Heart left ventricle (tissue), 16 donors: ENCODE measurements at regions not wholly inside any gene's neighbourhood (a gene's known extent, or its start where the extent isn't known, plus 50 kb on each side); places are given as distances from the start of the nearest gene placed in this dataset.

ENCODE experiments used
- ATAC-seq, 4 donors: fragments of 200-7000 bp; cut with Tn5 transposase; one replicate each; pipeline ENCODE4 v1.9.1; 2020 to 2022; ENCODE audit warnings: moderate library complexity in 4 of 4, mild to moderate bottlenecking in 3 of 4, moderate number of reproducible peaks in 1 of 4
- DNase-seq, 5 donors: peaks; one replicate each; pipeline ENCODE4 v3.0.0-alpha.2; 2020
- H3K27ac ChIP-seq, 12 donors: fragments of 200-600 bp; sonication (generic) in 4 of 12; one replicate each; pipeline versions ENCODE4 v1.5.0 to v1.8.0; 2016 to 2022; ENCODE audit warnings: mild to moderate bottlenecking in 2 of 12
- H3K27me3 ChIP-seq, 9 donors: fragments of 200-600 bp; sonication (generic) in 2 of 9; one replicate each; pipeline versions ENCODE4 v1.5.1 to v1.8.0; 2016 to 2022; ENCODE audit warnings: mild to moderate bottlenecking in 3 of 9
- H3K36me3 ChIP-seq, 9 donors: fragments of 200-600 bp; sonication (generic) in 2 of 9; one replicate each; pipeline versions ENCODE4 v1.5.0 to v1.8.0; 2018 to 2022; ENCODE audit warnings: mild to moderate bottlenecking in 2 of 9
- H3K4me1 ChIP-seq, 12 donors: fragments of 200-600 bp; sonication (generic) in 4 of 12; one replicate each; pipeline versions ENCODE4 v1.5.0 to v1.8.0; 2016 to 2022; ENCODE audit warnings: mild to moderate bottlenecking in 3 of 12
- H3K4me3 ChIP-seq, 12 donors: fragments of 200-600 bp; sonication (generic) in 4 of 12; one replicate each; pipeline versions ENCODE4 v1.5.0 to v1.8.0; 2017 to 2022; ENCODE audit warnings: mild to moderate bottlenecking in 9 of 12, moderate library complexity in 4 of 12
- H3K9me3 ChIP-seq, 12 donors: fragments of 200-600 bp; sonication (generic) in 4 of 12; one replicate each; pipeline versions ENCODE4 v1.5.0 to v1.8.0; 2016 to 2022; ENCODE audit warnings: mild to moderate bottlenecking in 1 of 12
- POLR2A ChIP-seq, 2 donors: fragments of 450-650 bp; IDR thresholded peaks; one replicate each; pipeline ENCODE4 v1.6.1; 2017; ENCODE audit warnings: antibody characterized with exemption in 2 of 2, mild to moderate bottlenecking in 2 of 2, moderate library complexity in 2 of 2
- WGBS, 4 donors: extraction: QIAGEN DNeasy Blood & Tissue Kit in 2 of 4; methylation state at CpG; one replicate each; pipeline versions ENCODE4 v1.1.5 to v1.1.7; 2013 to 2018; 5-methylcytosine and 5-hydroxymethylcytosine counted together
- intact Hi-C, 10 donors: fragments of 100-400 bp; cut with DNase I; formaldehyde crosslinking; loops; one replicate each; pipeline versions ENCODE4 v1.11.1 to v1.14.2; 2022
- TF ChIP-seq, protein P1 (sequence below), 12 donors: fragments of 200-600 bp; sonication (generic) in 4 of 12; IDR thresholded peaks; one replicate each; pipeline versions ENCODE4 v1.5.0 to v1.8.0; 2018 to 2022; ENCODE audit warnings: antibody characterized with exemption in 12 of 12, mild to moderate bottlenecking in 5 of 12
- donor health status: ischemic (EF 13 %, LVEDD 7.1; RV severe dilation, severe dysfunction).
- donor health status: healthy with polysubstance abuse.
- donor health status: DM: no; HTN: yes; CAD: no.
- donor health status: DM: no; HTN: no; CAD: no.
- donor health status: ischemic (EF 25% LVEDD 6.9; RV normal size, moderate dysfunction).
- donor health status: ischemic (EF 25% LVEDD 5.7; RV mildly dilated, moderate dysfunction).
- donor health status: healthy.
- donor health status: DM: yes; HTN: yes; CAD: no.
- donor health status: ischemic (EF 35%, LVEDD 5.7; RV mildly dilated, moderate dysfunction).
- donor health status: nonischemic (EF 11% LVEDD 7.7; RV severe dilation, severe dysfunction).
- donor health status: DM: yes; HTN: yes; CAD: no.
- donor health status: PGD.
- donor health status: ischemic (EF 29% LVEDD 5.4; RV normal size, mild dysfunction).
- donor health status: nonischemic (EF 23%, LVEDD 6.1; RV moderate dilation, normal function).

DNA sequence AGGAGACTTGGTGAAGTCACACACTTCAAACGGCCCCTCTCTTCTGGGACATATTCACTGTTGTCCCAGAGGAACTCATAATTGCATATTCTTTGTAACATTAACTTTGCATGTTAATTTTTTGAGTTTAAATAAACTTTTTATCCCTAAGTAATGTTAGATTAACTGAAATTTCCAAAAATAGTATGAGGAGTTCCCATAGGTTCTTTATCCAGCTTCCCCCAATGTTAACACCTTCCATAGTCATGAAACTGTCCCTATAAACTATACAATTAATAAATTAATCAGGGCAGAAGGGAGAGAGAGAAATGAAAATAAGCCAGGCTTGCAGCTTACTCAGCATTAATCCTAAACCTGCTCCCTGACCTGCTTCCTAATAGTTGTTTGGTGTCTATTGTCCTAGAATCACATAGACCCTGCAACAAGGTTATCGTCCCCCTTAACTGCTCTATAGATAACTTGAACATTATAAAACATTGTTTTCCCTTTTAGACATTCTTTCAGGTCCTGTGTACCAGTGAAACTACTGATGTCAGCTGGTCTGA, 589.8 kb upstream of the CDH5 start:
- Histone ChIP-seq H3K27ac (no peak overlapping the region), H3K4me1 (peaks cover 0 to 5% (median 0%) of the 10 kb centered on the region in 12 donors), H3K9me3 (peaks cover 0 to 18% (median 3%) of the 10 kb centered on the region in 12 donors), H3K4me3 (no peak overlapping the region), H3K27me3 (no peaks in the 10 kb centered on the region), H3K36me3 (no peaks in the 10 kb centered on the region)
- TF ChIP-seq, protein P1, sequence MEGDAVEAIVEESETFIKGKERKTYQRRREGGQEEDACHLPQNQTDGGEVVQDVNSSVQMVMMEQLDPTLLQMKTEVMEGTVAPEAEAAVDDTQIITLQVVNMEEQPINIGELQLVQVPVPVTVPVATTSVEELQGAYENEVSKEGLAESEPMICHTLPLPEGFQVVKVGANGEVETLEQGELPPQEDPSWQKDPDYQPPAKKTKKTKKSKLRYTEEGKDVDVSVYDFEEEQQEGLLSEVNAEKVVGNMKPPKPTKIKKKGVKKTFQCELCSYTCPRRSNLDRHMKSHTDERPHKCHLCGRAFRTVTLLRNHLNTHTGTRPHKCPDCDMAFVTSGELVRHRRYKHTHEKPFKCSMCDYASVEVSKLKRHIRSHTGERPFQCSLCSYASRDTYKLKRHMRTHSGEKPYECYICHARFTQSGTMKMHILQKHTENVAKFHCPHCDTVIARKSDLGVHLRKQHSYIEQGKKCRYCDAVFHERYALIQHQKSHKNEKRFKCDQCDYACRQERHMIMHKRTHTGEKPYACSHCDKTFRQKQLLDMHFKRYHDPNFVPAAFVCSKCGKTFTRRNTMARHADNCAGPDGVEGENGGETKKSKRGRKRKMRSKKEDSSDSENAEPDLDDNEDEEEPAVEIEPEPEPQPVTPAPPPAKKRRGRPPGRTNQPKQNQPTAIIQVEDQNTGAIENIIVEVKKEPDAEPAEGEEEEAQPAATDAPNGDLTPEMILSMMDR (IDR thresholded peaks at IDR 0.05): no peak
- TF ChIP-seq POLR2A (IDR thresholded peaks at IDR 0.05): no peak
- intact Hi-C loops: no loop called here
- DNase-seq: no peak
- no peak for ATAC-seq
- WGBS, 4 donors: 89 to 96% (median 94%) methylated on average over 2 of the region's 2 CpGs

DNA sequence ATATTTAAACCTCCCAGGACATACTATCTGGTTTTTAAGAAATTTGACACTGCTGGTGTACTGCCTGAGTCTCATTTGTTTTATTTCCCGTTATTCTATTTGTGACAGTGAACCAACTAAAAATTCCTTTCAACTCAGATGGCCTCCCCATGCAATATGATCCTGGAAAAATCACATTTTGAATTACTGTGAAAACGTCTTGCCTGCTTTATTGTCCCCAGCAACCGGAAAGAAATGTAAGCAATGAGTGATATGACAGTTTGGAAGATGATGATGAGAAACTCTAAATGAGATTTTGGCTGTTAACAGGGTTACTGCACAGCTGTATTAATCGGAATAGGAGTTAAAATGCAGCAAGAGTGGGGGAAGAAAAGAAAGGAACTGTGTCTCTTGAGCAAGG, 590.7 kb upstream of the CDH5 start:
- H3K4me1 ChIP-seq: no peaks in the 10 kb centered on the region
- H3K27me3 ChIP-seq: no peaks in the 10 kb centered on the region
- DNase-seq (no peak), ATAC-seq (no peak)
- H3K9me3 ChIP-seq: peaks cover 0 to 19% (median 5%) of the 10 kb centered on the region in 12 donors
- H3K4me3 ChIP-seq: no peak overlapping the region
- no peak overlapping the region for H3K27ac ChIP-seq
- WGBS, 4 donors: 58 to 73% (median 64%) methylated on average over 4 of the region's 4 CpGs
- no peaks in the 10 kb centered on the region for H3K36me3 ChIP-seq
- intact Hi-C loops: no loop called here
- TF ChIP-seq, protein P1 (IDR thresholded peaks at IDR 0.05): no peak
- no peak for TF ChIP-seq POLR2A (IDR thresholded peaks at IDR 0.05)

GRCh38 chr16:65774350-65774749, 592.1 kb upstream of the CDH5 start:
- no peak overlapping the region for H3K4me3 ChIP-seq
- H3K9me3 ChIP-seq: peaks cover 0 to 32% (median 10%) of the 10 kb centered on the region in 12 donors
- intact Hi-C loops: no loop called here
- DNase-seq (no peak), ATAC-seq (no peak)
- 60 to 94% (median 87%) methylated on average over 3 of the region's 3 CpGs for WGBS, 4 donors
- no peaks in the 10 kb centered on the region for H3K36me3 ChIP-seq
- TF ChIP-seq POLR2A (IDR thresholded peaks at IDR 0.05): no peak
- TF ChIP-seq, protein P1 (IDR thresholded peaks at IDR 0.05): no peak
- H3K4me1 ChIP-seq: no peaks in the 10 kb centered on the region
- H3K27ac ChIP-seq: no peak overlapping the region
- no peaks in the 10 kb centered on the region for H3K27me3 ChIP-seq

GRCh38 chr16:65773301-65773874, 593.1 kb upstream of the CDH5 start:
- WGBS, 4 donors: 61 to 79% (median 69%) methylated on average over 7 to 10 of the region's 10 CpGs
- ATAC-seq (no peak), DNase-seq (no peak)
- no peak overlapping the region for H3K4me3 ChIP-seq
- H3K27me3 ChIP-seq: no peaks in the 10 kb centered on the region
- intact Hi-C loops: no loop called here
- peaks cover 0 to 32% (median 10%) of the 10 kb centered on the region in 12 donors for H3K9me3 ChIP-seq
- H3K4me1 ChIP-seq: no peaks in the 10 kb centered on the region
- no peaks in the 10 kb centered on the region for H3K36me3 ChIP-seq
- H3K27ac ChIP-seq: no peak overlapping the region
- TF ChIP-seq, protein P1 (IDR thresholded peaks at IDR 0.05): no peak
- no peak for TF ChIP-seq POLR2A (IDR thresholded peaks at IDR 0.05)
